HG03135 (cell line): ENCODE measurements at regions not wholly inside any gene's neighbourhood (a gene's known extent, or its start where the extent isn't known, plus 50 kb on each side); places are given as distances from the start of the nearest gene placed in this dataset.
"Not testable (repeated sequence)": the region's sequence is repeated elsewhere in the genome, so short reads cannot be mapped to it uniquely, and the experiment has no call there.

Experiments used
- ATAC-seq: cut with Tn5 transposase; IDR thresholded peaks from one replicate; pipeline ENCODE4 v1.9.1; 2021; ENCODE audit warnings: mild to moderate bottlenecking, moderate library complexity; ENCODE audit not compliant: unreplicated experiment

DNA sequence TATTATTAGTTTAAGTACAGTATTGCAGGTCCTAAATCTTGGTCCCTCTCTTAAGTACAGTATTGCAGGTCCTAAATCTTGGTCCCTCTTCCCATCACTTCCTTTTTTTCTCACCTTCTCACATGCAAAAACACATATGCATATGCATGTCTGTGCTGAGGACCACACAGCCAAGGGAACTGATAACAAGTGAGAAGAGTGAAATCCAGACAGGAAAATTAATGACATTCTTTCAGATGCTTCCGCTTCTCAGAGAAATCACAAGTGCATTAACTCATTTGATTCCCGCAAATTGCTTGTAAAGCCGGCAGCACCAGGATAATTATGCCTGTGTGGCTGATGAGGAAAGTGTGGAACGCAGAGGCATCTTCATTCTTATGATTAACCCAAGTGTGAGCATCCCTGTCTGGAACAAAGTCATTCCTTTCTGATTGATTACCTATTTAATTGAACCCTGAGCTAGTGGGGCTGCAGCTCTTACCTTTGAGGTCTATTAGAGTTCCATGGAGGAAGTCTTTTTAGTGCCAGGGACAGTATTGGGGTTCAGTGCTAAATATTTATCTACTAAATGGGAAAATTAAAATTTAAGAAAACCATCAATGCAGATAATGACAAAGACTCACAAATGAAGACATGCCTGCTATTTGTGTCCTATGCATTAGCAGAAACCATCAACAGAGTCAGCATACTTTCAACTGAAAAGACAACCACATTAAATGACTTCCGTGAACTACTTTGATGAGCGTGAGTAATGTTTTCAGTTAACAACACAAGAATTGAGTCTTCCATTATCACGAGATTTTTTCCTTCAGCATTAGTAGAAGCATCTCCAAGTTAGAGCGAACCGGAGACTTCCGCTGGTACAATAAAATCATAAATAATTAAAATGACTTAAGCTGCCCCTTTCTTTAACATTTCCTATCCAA, 220.4 kb upstream of the SLC35G4 start:
- no peak for ATAC-seq

DNA sequence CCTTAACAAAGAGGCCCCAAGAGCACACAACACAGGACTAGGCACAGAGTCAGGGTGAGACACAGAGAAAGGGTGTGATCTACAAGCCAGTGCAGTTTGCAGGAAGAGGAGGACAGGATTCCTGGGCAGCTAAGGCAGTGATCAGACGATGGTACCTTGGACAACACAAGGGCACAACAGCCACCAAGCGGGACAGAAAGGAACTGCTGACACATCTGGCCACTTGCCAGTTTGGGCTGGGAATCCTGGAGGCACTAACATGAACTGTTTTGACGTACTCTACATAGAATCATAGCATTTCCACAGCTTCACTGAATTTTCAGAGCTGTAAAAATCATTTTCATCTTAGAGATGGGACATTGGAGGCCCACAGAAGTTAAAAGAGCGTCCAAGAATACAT, 221.5 kb upstream of the SLC35G4 start:
- no peak for ATAC-seq

DNA sequence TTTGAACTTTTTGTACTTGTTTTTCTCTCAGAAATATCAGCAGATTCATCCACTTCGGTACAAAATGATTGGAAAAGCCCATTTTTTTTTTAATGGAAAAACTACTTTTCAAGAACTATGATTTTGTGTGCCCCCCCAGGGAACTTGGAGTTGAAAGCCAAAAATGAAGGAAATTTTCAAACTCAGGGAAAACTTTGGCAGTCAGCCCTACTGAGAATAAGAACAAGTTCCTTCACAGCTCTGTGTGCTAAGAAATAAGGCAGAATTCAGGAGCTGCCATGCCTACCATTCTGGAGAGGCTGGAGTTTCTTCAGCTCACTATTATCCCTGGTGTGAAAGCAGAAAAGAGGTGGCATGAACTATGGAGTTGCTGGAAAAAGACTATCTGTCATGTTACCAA, 226.0 kb upstream of the SLC35G4 start:
- no peak for ATAC-seq

DNA sequence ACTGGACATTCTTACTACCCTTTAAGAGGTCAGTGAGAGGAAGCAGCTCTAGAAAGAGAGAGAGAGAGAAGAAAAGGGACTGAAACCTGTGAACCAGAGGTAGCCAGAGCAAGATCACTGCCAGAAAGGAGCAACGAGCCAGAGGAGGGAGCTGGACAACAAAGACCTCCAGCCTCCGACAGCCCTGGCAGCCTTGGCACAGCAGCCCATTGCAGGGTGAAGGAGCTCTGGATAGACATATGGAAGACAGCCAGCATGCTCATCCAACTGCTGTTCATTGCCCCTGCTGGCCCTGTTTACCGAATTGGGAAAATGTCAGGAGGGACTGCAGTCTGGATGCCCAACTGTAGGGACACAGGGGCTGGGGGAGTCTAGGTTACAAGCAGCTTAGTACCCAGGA, 228.4 kb upstream of the SLC35G4 start:
- ATAC-seq, result no peak

DNA sequence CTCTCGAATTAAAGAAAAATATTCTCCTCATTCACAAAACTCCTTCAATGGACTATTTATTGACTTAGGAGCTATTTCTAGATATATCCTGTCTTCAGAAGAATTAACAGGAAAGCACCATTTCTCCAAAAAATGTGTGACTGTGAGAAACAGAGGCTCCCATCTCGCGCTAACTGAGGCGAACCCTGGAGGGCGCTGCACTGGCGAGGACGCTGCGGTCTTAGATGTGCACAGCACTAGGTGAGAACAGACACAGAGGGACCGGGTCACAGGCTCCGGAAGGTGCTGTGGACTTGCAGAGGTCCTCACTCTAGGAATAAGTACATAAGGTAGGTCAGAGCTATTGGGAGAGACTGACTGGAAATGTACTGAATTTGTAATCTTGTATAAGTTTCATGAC, 229.7 kb upstream of the SLC35G4 start:
- no peak for ATAC-seq

DNA sequence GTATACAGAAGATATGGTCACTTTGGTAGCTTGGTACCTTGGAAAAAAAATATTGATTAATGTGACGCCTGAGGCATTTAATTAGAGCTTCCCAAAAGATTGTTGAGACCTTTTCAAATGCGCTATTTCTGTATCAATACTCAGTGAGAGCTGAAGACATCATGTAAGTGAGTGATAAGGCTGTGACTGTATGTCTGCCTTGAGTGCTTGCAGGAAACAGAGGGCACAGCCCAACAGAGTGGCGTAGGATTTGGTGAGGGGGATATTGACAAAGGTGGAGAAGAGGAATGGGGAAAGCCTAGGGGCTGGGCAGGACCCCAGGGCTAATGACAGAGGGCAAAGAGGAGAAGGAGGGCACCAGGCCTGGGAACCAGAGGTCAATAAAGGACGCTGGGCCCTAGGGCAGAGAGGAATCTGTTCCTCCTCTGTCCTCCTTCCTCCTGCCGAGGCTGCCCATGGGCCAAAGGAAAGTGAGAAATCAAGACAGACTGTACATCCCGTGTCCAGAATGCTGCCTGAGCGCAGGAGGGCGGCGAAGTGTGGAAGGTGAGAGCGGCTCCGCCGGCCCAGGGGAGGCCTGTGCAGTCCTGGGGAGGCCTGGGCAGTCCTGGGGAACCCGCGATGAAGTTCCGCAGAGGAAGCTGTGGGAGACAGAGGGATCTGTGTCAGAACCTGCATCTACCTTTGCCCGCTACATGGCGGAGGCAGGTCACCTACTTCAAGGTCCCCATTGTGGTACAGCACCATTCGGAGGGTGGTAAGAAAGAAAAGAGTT, 228.6 kb upstream of the PIEZO2 start:
- no peak for ATAC-seq

DNA sequence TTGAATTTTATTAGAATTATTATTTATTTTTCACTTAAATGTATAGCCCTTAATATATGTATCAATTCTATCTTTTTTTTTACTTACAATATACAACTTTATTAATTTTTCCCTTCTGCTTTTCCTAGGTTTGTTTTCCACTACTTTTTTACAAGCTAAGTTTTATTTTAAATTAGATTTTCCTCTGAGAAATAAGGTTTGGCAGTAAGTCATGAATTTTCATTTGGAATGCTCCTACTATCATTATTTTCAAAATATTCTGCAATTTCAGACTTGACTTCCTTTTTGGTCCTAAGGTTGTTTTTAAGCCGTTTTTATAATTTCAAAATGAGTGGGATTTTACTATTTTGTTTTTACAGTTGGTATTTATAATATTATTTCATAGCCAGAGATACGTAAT, 222.8 kb upstream of the PIEZO2 start:
- ATAC-seq, result no peak

DNA sequence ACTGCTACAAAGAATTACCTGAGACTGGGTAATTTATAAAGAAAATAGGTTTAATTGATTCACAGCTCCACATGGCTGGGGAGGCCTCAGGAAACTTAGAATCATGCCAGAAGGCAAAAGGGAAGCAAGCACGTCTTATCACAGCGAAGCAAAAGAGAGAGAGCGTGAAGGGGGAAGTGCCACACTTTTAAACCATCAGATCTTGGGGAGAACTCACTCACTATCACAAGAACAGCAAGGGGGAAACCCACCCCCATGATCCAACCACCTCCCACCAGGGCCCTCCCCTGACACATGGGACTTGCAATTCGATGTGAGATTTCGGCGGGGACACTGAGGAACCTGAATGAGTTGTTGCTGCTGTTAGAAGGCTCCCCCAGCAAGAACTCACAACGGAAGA, 220.2 kb upstream of the PIEZO2 start:
- ATAC-seq, result no peak

DNA sequence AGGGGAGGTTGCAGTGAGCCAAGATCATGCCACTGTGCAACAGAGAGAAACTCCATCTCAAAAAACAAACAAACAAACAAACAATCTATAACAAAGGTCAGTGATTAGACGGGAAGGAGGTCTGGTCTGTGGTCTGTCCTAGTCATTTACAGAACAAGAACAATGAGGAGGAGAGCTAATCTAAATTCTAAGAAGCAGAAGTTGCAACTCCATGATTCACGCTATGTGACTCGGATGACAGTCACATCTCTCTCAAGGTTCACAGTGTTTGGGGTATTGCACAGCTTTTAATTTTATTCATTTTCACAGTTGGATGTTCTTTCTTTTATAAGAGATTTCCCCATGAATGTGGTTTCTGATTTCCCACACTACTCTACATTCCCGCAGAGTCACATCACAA, 218.7 kb upstream of the PIEZO2 start:
- ATAC-seq, result no peak

DNA sequence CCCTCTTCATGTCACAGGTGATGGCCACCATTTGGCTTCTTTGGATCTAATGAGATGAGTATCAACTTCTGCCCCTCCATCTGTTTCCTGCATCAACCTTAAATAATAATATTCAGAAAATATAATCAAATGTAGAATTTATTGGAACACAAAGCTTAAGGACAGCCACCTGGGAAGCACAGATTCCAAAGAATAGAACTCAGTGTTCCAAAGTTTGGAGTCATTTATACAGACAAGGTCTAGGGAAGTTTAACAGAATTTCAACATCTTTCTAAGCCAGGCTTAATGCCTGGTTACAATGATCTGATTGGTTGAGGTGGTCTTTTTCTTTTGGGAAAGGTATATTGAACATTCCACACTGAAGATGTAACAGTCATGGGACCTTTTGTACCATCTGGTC, 218.0 kb upstream of the PIEZO2 start:
- ATAC-seq, result no peak

DNA sequence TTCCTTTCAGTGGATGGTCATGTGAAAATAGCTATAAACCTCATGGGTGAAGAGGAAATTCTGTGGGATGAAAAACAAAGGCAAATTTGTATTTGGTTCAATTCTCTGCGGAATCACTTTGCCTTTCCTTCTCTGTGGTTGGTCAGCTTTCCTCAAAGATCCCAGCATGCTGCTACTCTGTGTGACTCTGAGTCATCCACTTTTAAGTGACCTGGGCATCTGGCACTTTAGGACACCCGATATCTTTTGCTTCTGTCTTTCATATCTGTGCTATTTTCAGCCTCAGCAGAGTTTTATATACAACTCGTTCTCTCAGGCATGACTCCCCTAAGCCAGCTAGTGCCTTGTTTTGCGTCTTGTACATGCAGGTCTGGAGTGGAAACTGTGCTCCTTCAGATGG, 217.0 kb upstream of the PIEZO2 start:
- ATAC-seq, result no peak

DNA sequence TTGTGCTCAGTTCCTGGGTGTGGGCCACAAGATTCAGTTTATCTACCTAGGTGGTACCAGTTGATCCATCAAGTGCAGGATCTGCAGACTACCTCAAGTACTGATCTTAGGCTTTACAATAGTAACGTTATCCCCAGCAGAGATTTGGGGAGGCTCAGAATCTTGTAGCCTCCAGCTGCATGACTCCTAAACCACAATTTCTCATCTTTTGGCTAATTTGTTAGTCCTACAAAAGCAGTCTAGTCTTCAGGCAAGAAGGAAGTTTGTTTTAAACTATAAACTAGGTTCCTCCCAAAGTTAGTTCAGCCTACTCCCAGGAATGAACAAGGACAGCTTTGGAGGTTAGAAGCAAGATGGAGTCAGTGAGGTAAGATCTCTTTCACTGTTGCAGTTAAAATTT, 213.5 kb upstream of the PIEZO2 start:
- ATAC-seq, result no peak

DNA sequence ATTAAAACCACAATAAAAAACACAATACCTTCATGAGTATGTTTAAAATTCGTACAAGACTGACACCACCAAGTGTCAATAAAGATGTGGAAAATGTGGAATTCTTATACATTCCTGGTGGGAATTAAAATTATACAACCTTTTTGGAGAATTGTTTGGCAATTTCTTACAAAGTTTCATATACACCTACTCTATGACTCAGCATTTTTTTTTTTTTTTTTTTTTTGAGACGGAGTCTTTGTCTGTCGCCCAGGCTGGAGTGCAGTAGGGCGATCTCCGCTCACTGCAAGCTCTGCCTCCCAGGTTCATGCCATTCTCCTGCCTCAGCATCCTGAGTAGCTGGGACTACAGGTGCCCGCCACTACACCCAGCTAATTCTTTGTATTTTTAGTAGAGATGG, 212.5 kb upstream of the PIEZO2 start:
- not testable (repeated sequence) for ATAC-seq

DNA sequence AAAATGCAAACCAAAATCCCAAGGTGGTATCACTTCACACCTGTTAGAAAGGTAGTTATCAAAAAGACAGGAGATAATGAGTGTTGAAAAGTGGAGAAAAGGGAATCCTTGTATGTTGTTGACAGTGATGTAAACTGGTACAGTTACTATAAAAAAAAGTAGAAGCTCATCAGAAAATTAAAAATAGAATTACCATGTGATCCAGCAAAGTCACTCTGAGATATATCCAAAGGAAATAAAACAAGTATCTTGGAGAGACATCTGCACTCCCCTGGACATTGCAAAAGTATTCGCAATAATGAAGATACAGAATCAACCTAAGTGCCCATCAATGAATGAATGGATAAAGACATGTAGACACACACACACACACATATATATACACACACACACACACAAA, 208.3 kb upstream of the PIEZO2 start:
- ATAC-seq, result no peak

DNA sequence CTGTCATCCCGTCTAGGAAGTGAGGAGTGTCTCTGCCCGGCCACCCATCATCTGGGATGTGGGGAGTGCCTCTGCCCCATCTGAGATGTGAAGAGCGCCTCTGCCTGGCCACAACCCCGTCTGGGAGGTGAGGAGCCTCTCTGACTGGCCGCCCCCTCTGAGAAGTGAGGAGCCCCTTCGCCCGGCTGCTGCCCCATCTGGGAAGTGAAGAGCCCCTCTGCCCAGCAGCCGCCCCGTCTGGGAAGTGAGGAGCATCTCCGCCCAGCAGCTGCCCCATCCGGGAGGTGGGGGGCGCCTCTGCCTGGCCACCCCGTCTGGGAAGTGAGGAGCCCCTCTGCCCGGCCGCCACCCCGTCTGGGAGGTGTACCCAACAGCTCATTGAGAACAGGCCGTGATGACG, 195.2 kb upstream of the PIEZO2 start:
- not testable (repeated sequence) for ATAC-seq

DNA sequence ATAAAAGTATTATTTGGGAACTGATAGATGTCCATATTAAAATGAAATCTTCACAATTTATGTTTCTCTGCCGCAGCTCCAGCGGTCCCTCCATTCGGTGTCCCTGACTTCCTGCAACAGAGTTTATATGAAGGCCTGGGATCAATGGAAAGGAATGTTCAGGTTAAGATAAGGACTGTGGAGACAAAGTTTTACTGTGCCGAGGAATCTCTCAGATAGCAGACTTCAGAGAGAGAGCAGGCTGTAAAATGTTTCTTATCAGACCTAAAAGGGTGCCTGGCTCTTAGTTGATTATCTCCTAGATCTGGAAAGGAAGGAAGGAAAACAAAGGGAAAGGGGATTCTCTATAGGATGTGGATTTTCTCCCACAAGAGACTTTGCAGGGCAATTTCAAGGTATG, 193.7 kb upstream of the PIEZO2 start:
- no peak for ATAC-seq

DNA sequence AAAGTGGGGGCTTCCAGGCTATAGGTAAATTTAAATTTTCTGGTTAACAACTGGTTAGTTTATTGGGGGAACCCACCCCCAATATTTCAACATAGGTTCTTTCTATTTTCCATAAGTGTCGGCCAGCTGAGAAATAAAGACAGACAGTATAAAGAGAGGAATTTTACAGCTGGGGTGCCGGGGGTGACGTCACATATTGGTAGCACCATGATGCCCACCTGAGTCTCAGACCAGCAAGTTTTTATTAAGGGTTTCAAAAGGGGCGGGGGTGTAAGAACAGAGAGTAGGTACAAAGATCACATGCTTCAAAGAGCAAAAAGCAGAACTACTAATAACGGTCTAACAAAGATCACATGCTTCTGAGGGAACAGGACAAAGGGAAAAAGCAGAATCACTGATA, 192.7 kb upstream of the PIEZO2 start:
- ATAC-seq, result not testable (repeated sequence)

DNA sequence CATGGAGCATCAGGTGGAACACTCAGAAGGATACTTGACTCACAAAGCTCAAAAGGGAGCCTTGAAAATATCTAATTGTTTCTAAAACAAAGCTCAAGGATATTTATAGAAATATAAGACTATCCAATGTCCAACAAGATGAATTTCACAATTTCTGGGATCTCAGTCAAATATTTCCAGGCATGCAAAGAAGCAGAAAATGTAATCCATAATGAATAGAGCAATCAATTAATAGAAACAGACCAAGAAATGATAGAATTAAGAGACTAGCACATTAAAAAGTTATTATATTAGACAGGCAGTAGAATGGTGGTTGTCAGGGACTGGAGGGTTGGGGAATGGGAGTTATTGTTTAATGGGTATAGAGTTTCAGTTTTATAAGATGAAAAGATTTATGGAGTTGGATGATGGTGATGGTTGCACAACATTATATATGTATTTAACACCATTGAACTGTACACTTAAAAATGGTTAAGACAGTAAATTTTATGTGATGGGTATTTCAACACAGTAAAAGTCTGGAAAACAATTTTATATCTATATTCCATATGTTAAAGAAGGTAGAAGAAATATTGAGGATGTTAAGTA, 189.9 kb upstream of the PIEZO2 start:
- ATAC-seq, result no peak

DNA sequence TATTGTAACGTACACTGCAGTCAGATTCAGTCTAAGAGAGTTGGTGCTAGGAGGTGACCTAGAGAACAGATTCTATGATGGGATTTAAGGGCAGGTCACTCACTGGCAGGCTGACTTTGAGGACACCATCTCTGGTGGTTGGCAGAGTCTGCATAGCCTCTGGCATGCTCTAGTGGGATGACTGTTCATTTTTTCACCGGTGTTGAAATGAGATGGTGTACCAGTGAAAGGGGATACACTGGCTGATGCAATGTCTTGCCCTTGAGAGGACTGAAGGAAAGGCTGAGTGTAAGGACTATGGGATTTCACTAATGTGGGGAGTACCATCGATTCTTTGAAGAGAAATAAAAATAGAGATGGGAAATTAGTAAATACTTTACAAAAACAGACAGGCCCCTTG, 186.9 kb upstream of the PIEZO2 start:
- ATAC-seq, result no peak

DNA sequence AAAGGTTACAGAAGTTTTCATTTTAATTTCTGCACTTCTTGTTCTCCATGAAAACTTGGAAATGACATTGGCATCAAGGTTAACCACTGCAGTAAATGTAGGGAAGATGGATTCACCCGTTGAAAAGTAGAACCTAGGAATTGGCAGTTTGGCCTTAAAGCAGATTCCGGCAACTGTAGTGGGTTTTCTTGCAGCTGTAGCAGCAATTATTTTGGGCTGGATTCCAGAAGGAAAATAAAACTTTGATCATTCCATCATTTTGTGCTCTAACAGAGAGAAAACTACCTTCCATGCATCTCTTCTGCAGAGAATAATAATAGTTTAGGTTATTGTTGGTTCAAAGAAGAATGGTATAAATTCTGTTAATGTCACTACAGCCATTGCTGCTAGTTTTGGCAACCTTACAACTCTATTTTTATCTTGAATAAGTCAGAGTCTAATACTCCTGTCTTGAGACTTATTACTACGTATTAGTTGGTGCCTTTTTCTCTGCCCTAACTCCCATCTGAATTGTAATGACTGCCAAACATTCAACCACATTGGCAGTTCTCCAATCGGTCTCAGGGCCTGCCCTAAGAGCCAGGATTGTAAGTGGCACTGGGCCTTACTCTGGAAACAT, 178.1 kb upstream of the PIEZO2 start:
- ATAC-seq, result no peak
